Fibroblast of gingiva (primary cell): ENCODE measurements at regions not wholly inside any gene's neighbourhood (a gene's known extent, or its start where the extent isn't known, plus 50 kb on each side); places are given as distances from the start of the nearest gene placed in this dataset.

ENCODE experiments used
- DNase-seq: peaks from one replicate; pipeline ENCODE4 v3.0.0-alpha.2; 2011; ENCODE audit warnings: low read depth

DNA sequence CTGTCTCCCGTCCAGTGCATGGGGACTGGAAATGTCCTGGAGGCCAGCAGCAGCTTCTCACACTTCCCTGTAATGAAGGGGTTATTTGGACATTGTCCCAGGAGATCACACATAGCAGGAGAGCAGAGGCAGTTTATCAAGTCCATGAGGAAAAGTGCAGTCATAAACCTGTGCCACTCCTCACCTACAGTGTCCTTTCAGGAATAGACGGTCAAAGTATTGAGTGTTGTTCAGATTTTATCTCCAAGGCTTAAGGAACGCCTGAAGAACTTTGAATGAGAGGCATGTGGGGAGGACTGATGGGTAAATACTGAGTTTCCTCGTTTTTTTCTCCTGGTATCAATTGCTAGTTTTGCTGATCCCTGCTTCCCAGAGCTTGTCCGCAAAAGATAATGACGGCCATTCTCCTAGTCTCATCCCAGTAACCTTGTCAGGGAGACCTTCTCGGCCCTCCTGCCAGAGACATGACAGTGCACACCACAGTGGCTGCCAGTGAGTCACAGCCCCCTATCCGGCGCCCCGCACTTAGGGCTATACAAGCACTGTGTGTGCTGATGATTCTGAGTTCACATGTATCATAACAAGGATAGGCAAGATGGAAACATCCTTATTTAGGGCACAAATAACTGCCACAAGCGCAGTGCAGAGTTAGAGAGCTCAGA lies 495.5 kb upstream of the MGMT start:
- DNase-seq = no peak

- no peak for DNase-seq
Observed at GRCh38 chr10:128972036-128972405, 495.0 kb upstream of the MGMT start.

GRCh38 chr10:128973221-128973620 lies 493.8 kb upstream of the MGMT start:
- no peak for DNase-seq

DNA sequence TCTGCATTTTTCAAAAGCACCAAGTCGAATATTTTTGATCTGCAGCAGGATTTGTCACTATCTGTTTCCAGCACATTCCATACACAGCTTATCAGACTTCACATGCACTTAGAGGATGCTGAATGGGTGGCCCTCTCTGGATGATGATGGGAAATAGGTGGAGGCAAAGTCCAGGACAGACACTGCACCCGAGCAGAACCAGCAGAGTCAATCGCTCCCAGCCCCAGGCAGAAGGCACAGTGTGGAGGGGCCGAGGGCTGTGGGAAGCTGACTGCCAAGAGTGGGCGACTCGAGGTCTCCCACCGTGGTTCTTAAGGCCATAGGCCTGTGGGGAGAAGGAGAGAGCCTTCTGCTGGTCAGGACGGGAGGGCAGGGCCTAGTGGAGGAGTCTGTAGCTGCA lies 490.2 kb upstream of the MGMT start:
- DNase-seq = no peak

GRCh38 chr10:128978211-128978610 lies 488.8 kb upstream of the MGMT start:
- no peak for DNase-seq

DNA sequence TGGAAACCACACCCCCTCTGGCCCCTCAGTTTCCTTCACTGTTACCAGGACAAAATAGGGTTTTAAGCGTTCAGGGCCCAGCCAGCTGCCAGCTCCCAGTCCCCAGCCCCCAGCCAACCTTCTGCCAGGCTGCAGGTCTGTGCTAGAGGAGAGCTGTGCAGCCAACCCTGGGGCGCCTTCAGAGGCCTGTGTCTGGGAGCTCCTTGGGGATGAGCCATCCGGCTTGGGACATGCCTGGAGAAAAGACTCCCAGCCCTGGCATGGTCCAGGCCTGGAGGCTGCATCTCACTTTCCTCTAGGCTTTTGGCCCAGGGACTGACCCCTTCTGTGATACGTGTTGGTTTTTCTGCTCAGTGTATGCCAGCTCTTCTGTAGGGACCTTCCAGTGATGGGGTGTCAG lies 487.6 kb upstream of the MGMT start:
- DNase-seq = no peak

DNA sequence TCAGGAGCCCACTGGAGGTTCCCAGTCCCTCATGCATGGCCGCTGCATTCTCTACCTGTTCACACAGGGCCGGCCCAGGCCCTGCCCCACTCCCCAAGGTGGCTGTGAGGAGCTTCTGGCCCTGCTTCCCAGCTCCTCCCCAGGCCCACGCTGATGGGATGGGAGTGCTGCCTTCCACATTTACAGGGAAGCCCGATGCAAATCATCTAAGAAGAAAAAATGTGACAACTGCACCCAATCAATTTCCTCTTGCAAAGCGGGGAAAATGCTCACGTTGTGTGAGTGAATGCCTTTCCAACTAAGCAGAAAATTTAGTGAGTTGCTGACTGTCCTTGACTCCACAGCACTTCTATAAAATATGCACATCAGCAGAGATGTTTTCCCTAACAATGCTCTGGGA lies 485.8 kb upstream of the MGMT start:
- DNase-seq = no peak

DNA sequence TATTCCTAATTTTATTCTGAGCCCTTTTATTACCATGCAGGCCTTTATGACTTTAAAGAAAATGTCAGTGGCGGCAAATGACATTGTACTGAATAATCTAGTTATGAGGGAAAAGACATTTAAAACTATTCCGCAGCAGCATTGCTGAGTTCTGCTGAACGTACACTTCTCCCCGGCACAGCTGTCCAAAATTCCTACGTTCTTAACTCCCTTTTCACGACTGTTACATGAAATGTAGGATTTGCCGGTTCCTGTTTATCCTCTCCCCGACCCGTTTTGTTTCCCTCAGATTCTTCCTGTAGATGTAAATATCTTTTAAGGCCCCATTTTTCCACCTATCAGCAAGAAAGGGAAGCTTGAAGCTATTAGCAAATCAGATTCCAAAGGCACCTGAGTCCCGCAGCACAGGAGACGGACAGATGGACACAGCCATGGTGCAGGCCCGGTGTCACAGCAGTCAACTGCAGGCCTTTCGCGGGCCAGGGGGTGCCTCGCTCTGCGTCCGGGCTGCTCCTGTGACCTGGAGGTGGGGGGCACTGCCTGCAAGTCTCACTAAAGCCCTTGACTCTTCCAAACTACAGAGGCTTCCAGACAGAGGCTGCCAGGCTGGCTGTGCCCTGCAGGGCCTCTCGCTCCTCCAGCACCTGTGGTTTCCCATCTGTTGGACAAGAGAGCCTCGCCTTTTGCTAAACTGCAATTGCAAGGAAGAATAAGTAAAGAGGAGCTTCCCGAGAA lies 485.0 kb upstream of the MGMT start:
- DNase-seq = no peak

DNA sequence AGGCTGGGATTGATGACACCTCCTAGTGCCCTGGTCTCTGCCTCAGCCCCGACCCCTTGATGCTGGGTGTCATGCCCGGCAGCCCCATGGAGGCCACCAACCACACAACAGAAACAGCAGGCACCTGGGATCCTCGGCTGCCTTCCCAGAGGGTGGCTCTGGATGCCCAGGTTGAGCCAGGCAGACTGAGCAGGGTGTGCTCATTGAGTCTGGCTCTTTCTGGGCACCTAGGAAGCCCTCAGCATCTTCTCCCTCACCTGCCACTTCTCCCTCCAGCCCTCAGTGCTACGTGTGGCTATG lies 484.5 kb upstream of the MGMT start:
- DNase-seq = no peak

- DNase-seq = no peak
Observed at GRCh38 chr10:128985036-128985435, 482.0 kb upstream of the MGMT start.

DNA sequence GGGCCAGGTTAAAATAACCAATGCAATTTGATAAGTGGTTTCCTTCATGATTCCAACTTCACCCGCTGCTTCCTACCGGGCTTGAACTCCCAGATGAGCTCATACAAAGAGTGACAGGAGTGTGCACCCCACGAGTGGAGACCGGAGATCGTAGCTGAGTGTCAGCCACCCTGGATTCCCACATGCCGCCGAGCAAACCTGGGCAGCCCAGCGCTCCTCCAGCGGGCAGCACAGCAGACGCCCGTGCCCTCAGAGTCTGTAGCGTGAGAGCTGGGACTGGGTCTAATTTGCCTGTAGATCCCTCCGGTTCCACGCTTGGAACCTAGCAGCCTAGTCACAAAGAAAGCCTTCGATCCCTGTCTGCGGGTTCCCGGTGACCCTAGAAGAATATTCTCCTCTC lies 476.1 kb upstream of the MGMT start:
- no peak for DNase-seq

DNA sequence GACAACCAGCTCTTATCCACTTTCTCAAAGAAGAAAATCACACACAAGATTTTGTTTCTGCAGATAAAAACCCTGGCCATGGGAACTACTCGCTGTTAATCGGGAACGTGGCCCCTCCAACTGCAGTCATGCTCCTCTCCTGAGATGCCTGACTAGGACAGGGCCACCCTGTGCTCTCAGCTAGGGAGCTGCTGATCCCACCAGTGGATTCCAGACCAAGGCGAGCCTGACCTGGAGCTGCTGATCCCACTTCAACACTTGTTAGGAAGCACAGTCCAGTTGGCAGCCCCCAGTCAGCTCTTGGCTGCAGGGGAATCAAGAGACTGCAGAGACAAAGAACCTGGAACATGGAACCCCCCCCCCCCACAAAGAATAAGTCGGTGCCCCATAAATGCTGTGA lies 474.3 kb upstream of the MGMT start:
- DNase-seq = no peak

DNA sequence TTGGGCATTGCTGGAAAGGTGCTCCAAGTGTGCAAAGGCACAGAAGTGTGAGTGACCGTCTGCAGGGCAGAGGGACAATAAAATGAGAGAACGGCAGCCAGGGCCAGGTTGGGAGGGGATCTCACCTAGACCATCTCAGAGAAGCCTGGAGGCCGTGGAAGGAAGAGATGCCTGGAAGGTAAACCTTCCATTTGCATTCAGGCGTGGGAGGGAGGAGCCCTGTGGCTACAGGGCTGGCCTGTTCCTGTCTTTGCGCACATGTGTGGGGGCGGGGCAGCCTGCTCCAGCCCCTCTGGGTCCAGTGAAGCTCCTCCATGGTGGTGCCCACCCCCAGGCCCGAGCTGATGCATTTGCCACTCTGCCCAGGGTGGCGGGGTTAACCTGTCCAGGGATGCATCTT lies 473.6 kb upstream of the MGMT start:
- DNase-seq = no peak

DNA sequence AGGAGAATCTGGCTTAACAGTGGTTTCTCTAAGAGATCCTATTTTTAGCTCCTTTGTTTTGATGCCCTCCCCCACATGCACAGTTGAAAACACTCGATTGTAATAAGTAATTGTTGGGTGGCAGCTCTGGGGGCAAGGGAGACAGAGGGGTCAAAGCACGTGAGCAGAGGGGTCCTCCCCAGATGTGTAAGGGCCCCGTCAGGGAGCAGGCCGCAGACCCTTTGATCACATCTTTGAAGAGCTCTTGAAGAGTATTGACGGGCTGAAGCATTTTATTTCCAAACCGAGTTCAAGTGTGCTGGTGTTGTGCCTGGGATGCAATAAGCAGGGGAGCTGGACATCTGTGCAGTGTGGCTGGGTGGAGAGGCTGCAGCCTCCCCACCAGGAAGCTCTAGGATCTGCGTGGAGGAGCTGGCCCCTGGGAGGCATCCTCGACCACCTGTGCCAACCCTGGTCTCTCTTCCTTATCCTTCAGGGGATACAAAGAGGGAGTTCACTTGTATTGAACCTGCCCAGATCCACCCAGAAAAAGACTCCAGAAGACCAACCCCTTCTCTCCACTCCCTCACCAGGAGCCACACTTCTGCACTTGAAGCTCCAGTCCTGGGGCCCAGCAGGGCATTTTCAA lies 473.0 kb upstream of the MGMT start:
- DNase-seq = no peak

DNA sequence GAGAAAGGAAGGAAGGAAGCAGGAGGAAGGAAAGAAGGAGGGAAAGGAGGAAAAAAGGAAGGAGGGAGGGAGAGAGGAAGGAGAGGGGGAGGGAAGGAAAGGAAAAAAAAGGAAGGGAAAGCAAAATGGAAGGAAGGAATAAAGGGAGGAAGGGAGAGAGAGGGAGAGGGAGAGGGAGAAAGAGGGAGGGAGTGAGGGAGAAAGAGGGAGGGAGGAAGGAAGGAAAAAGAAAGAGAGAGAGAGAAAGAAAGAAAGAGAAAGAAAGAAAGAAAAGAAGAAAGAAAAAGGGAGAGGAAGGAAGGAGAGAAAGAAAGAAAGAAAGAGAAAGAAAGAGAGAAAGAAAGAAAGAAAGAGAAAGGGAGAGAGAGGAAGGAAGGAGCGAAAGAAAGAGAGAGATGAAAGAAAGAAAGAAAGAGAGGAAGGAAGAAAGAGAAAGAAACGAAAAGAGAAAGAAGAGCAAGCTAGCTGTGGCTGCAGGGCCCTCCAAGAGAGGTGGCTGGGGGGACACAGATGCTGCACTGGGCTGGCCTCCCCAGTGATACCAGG lies 472.4 kb upstream of the MGMT start:
- no peak for DNase-seq

- no peak for DNase-seq
Observed at GRCh38 chr10:128995676-128996075, 471.4 kb upstream of the MGMT start.

- DNase-seq = no peak
Observed at GRCh38 chr10:128996092-128996491, 470.9 kb upstream of the MGMT start.

DNA sequence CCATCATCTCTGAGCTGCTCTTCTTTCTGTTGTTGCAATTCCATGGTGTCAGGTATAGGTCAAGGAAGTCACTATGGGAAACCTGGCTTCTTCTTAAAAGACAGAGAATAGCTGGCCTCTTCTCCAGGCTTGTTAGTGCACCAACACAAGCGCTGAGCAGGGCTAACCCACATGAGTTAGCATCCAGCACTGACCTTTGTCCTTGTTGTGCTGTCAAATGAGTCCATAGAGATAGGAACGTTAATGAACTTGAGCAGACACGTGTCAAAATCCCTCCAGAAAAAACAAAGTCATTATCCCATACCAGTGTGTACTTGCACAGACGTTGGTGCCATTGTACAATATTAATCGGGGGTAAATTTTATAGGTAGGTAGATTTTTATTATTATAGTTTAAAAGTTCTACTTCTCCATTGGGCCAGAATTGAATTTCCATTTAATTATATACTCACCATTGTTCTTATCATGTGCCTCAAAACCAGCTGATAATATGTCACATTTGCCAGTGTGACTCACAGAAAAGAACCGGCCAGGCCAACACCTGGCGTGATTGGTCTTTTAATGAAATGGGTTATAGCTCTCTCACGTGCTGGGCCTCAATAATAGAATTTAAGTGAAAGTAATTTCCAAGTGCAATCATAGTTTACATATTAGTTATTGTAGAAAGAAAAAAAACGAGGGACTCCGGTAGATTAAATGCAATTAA lies 468.8 kb upstream of the MGMT start:
- DNase-seq = no peak

GRCh38 chr10:129004398-129004797 lies 462.6 kb upstream of the MGMT start:
- DNase-seq = no peak

- no peak for DNase-seq
Observed at GRCh38 chr10:129005080-129005479, 462.0 kb upstream of the MGMT start.

GRCh38 chr10:129005804-129006203 lies 461.2 kb upstream of the MGMT start:
- no peak for DNase-seq

DNA sequence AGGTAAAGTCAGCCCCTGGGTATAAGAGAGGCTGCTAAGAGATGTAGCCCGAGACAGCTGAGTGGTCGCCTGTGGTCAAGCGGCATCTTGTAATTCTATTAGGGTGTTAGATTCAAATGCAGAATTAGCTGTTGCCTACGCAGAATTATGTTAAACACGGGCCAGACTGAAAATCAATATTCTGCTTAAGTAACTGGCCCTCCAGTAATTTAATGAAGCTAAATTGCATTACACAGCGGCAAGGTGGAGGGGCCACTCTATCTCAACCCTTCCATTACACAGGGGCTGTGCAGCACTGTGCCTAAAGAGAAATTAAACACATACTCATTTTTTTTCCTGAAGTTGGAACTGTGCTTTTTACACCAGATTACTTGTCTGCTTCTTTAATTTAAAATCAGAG lies 448.5 kb upstream of the MGMT start:
- DNase-seq = no peak
